ENCODE measurements at regions not wholly inside any gene's neighbourhood (a gene's known extent, or its start where the extent isn't known, plus 50 kb on each side); places are given as distances from the start of the nearest gene placed in this dataset.

DNA sequence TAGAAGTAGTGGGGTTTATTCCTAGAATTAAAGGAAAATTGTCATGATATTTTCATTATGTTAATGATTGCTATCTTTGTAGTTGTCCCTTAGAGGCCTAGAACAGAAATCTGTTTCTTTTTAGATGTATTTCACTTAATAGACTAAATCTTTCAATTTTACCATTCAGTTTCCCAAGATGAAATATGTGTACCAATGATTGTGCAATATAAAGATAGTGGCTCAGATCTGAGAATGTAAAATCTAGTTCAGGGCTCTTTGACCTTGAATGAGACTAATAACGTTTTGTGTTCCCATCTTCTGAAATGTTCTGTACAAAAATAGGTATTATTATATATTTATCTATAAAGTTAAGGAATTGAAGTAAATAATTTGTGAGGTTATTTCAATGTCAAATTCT is 947.9 kb downstream of the DTWD2 start:
- no peak for DNase-seq
- 48 to 71% (median 59%) methylated on average over 1 of the region's 1 CpG for WGBS, 5 donors
- Histone ChIP-seq H3K27me3 (no peaks in the 10 kb centered on the region), H3K27ac (no peak overlapping the region), H3K4me3 (no peak overlapping the region), H3K36me3 (no peaks in the 10 kb centered on the region), H3K9me3 (no peaks in the 10 kb centered on the region), H3K4me1 (no peaks in the 10 kb centered on the region)
- intact Hi-C loops (cut with DNase I; ENCODE audit: low total_unique reads), result no loop called here
- TF ChIP-seq POLR2A (IDR thresholded peaks at IDR 0.05) (no peak), EP300 (IDR thresholded peaks at IDR 0.05) (no peak), POLR2AphosphoS5 (IDR thresholded peaks at IDR 0.05) (no peak)
- TF ChIP-seq, protein P1, sequence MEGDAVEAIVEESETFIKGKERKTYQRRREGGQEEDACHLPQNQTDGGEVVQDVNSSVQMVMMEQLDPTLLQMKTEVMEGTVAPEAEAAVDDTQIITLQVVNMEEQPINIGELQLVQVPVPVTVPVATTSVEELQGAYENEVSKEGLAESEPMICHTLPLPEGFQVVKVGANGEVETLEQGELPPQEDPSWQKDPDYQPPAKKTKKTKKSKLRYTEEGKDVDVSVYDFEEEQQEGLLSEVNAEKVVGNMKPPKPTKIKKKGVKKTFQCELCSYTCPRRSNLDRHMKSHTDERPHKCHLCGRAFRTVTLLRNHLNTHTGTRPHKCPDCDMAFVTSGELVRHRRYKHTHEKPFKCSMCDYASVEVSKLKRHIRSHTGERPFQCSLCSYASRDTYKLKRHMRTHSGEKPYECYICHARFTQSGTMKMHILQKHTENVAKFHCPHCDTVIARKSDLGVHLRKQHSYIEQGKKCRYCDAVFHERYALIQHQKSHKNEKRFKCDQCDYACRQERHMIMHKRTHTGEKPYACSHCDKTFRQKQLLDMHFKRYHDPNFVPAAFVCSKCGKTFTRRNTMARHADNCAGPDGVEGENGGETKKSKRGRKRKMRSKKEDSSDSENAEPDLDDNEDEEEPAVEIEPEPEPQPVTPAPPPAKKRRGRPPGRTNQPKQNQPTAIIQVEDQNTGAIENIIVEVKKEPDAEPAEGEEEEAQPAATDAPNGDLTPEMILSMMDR (IDR thresholded peaks at IDR 0.05), result no peak

DNA sequence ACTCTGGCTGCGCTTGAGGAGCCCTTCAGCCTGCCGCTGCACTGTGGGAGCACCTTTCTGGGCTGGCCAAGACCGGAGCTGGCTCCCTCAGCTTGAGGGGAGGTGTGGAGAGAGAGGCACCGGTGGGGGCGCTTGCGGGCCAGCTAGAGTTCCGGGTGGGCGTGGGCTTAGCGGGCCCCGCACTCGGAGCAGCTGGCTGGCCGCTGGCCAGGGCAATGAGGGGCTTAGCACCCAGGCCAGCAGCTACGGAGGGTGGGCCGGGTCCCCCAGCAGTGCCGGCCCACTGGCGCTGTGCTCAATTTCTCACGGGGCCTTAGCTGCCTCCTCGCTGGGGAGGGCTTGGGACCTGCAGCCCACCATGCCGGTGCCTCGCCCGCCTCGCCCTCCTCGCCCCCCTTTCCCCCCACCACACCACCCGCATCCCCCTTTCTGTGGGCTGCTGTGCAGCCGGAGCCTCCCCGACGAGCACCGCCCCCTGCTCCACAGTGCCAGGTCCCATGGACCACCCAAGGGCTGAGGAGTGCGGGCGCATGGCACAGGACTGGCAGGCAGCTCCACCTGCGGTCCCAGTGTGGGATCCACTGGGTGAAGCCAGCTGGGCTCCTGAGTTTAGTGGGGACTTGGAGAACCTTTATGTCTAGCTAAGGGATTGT is 954.5 kb downstream of the DTWD2 start:
- no peak for TF ChIP-seq POLR2AphosphoS5 (IDR thresholded peaks at IDR 0.05)
- TF ChIP-seq, protein P1 (IDR thresholded peaks at IDR 0.05), result no peak
- TF ChIP-seq EP300 (IDR thresholded peaks at IDR 0.05), result no peak
- TF ChIP-seq POLR2A (IDR thresholded peaks at IDR 0.05), result no peak
- Histone ChIP-seq H3K4me1 (no peaks in the 10 kb centered on the region), H3K27ac (no peak overlapping the region), H3K9me3 (peaks cover 0 to 10% (median 0%) of the 10 kb centered on the region in 4 donors), H3K4me3 (no peak overlapping the region), H3K36me3 (no peaks in the 10 kb centered on the region), H3K27me3 (no peaks in the 10 kb centered on the region)
- intact Hi-C loops (cut with DNase I; ENCODE audit: low total_unique reads), result no loop called here
- no peak for DNase-seq
- WGBS, 5 donors, result 93 to 96% (median 95%) methylated on average over 19 to 31 of the region's 31 CpGs

DNA sequence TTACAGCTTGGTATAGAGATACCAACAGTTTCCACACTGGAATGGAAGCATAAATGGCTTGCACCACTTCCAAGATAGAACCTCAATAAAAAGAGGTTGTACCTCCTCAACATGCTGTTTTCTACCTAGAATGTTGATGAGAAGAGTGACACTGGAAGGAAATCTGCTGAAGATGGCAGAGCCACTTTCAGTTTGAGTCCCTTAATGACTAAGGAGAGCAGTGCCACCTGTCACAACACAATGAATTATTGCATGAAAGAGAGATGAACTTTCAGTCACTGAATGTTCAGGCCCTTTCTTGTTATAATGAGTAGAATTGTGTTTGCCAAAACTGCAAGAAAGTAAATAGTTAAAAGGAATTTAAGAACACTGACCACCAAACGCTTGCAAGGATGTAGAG is 958.5 kb downstream of the DTWD2 start:
- H3K36me3 ChIP-seq, result no peaks in the 10 kb centered on the region
- H3K4me3 ChIP-seq, result no peak overlapping the region
- no peak for TF ChIP-seq POLR2A (IDR thresholded peaks at IDR 0.05)
- TF ChIP-seq, protein P1 (IDR thresholded peaks at IDR 0.05), result no peak
- no peak for TF ChIP-seq POLR2AphosphoS5 (IDR thresholded peaks at IDR 0.05)
- TF ChIP-seq EP300 (IDR thresholded peaks at IDR 0.05), result no peak
- peaks cover 0 to 10% (median 0%) of the 10 kb centered on the region in 4 donors for H3K9me3 ChIP-seq
- no peaks in the 10 kb centered on the region for H3K27me3 ChIP-seq
- no peak overlapping the region for H3K27ac ChIP-seq
- 69 to 83% (median 70%) methylated on average over 1 of the region's 1 CpG for WGBS, 5 donors
- intact Hi-C loops (cut with DNase I; ENCODE audit: low total_unique reads), result no loop called here
- no peaks in the 10 kb centered on the region for H3K4me1 ChIP-seq
- no peak for DNase-seq

DNA sequence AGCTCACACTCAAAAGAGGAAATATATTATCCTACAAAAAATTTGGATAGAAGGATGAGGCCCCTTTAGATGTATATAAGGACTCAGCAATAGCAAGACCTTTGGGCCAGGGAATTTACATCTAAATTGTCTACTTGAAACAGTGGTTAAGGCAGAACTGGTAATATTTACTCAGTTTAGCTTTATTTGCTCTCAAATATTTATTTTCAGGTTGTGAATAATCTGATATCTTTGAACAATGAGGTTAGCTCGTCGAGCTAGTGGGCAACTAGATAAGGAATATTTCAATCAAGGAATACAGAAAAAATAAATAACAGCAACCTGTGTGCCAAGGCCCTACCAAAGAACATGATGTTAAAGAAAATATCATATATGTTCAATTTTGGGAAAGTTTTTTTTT is 966.3 kb downstream of the DTWD2 start:
- Histone ChIP-seq H3K4me3 (no peak overlapping the region), H3K27ac (no peak overlapping the region), H3K36me3 (no peaks in the 10 kb centered on the region), H3K27me3 (no peaks in the 10 kb centered on the region), H3K9me3 (no peaks in the 10 kb centered on the region), H3K4me1 (peaks cover 0 to 4% (median 0%) of the 10 kb centered on the region in 4 donors)
- 31 to 49% (median 39%) methylated on average over 2 of the region's 2 CpGs for WGBS, 5 donors
- TF ChIP-seq POLR2AphosphoS5 (IDR thresholded peaks at IDR 0.05) (no peak), EP300 (IDR thresholded peaks at IDR 0.05) (no peak), POLR2A (IDR thresholded peaks at IDR 0.05) (no peak)
- TF ChIP-seq, protein P1 (IDR thresholded peaks at IDR 0.05), result no peak
- intact Hi-C loops (cut with DNase I; ENCODE audit: low total_unique reads), result no loop called here
- DNase-seq, result no peak
